Liver (tissue), 8 donors: ENCODE measurements at regions not wholly inside any gene's neighbourhood (a gene's known extent, or its start where the extent isn't known, plus 50 kb on each side); places are given as distances from the start of the nearest gene placed in this dataset.

Experiments used
- DNase-seq: peaks from one replicate; pipeline ENCODE4 v3.0.0-alpha.2; 2017; ENCODE audit warnings: low spot score
- H3K27ac ChIP-seq, 2 donors: one replicate each; pipeline ENCODE4 v1.7.0; 2013; ENCODE audit warnings: inconsistent platforms in 2 of 2, low read length in 2 of 2, control low read depth in 1 of 2, low read depth in 1 of 2, mild to moderate bottlenecking in 1 of 2
- H3K27me3 ChIP-seq, 4 donors: one replicate each; pipeline versions ENCODE4 v1.6.1 to v1.7.0; 2013; ENCODE audit warnings: low read length in 3 of 4, inconsistent platforms in 1 of 4, mild to moderate bottlenecking in 1 of 4, moderate library complexity in 1 of 4; ENCODE audit not compliant: control insufficient read depth in 4 of 4, insufficient read depth in 4 of 4
- H3K36me3 ChIP-seq, 4 donors: one replicate each; pipeline versions ENCODE4 v1.6.1 to v1.7.0; 2013; ENCODE audit warnings: low read length in 3 of 4, mild to moderate bottlenecking in 3 of 4, low read depth in 1 of 4, moderate library complexity in 1 of 4; ENCODE audit not compliant: control insufficient read depth in 4 of 4, insufficient read depth in 3 of 4
- H3K4me1 ChIP-seq, 4 donors: one replicate each; pipeline versions ENCODE4 v1.6.1 to v1.7.0; 2013; ENCODE audit warnings: low read length in 3 of 4, mild to moderate bottlenecking in 3 of 4, moderate library complexity in 1 of 4; ENCODE audit not compliant: control insufficient read depth in 4 of 4, insufficient read depth in 4 of 4
- H3K4me3 ChIP-seq, 3 donors: one replicate each; pipeline versions ENCODE4 v1.6.1 to v1.7.0; 2013; ENCODE audit warnings: low read length in 3 of 3, control low read depth in 1 of 3, low read depth in 1 of 3, mild to moderate bottlenecking in 1 of 3
- H3K9ac ChIP-seq, 2 donors: one replicate each; pipeline ENCODE4 v1.7.0; 2013; ENCODE audit warnings: low read length in 2 of 2, mild to moderate bottlenecking in 2 of 2, moderate library complexity in 2 of 2, control low read depth in 1 of 2, low read depth in 1 of 2
- H3K9me3 ChIP-seq, 4 donors: one replicate each; pipeline versions ENCODE4 v1.6.1 to v1.7.0; 2013; ENCODE audit warnings: low read length in 3 of 4; ENCODE audit not compliant: control insufficient read depth in 4 of 4
- ATF3 ChIP-seq: IDR thresholded peaks from 2 replicates; pipeline ENCODE4 v1.6.1; 2016; ENCODE audit warnings: antibody characterized with exemption
- CTCF ChIP-seq: fragments of 150-350 bp; IDR thresholded peaks from 2 replicates; pipeline ENCODE4 v1.5.1; 2017; ENCODE audit warnings: improper control_type of control experiment, low read depth, low read length; ENCODE audit not compliant: missing input control
- EGR1 ChIP-seq, 2 donors: IDR thresholded peaks; 2 replicates each; pipeline ENCODE4 v1.6.1; 2016 to 2018; ENCODE audit warnings: antibody characterized with exemption in 2 of 2, low read depth in 2 of 2
- FOXA1 ChIP-seq: IDR thresholded peaks from 2 replicates; pipeline ENCODE4 v1.6.1; 2016; ENCODE audit warnings: antibody characterized with exemption
- FOXA2 ChIP-seq: IDR thresholded peaks from 2 replicates; pipeline ENCODE4 v1.6.1; 2016; ENCODE audit warnings: antibody characterized with exemption
- GABPA ChIP-seq, 2 donors: IDR thresholded peaks in 1 of 2; conservative IDR thresholded peaks in 1 of 2; 2 replicates each; pipeline ENCODE4 v1.6.1; 2016; ENCODE audit warnings: antibody characterized with exemption in 2 of 2, mild to moderate bottlenecking in 1 of 2, moderate library complexity in 1 of 2
- HNF4A ChIP-seq, 2 donors: conservative IDR thresholded peaks; 2 replicates each; pipeline ENCODE4 v1.6.1; 2016; ENCODE audit warnings: antibody characterized with exemption in 2 of 2, mild to moderate bottlenecking in 2 of 2
- HNF4G ChIP-seq: IDR thresholded peaks from 2 replicates; pipeline ENCODE4 v1.6.1; 2016; ENCODE audit warnings: antibody characterized with exemption
- JUND ChIP-seq, 2 donors: IDR thresholded peaks; 2 replicates each; pipeline ENCODE4 v1.6.1; 2016; ENCODE audit warnings: antibody characterized with exemption in 2 of 2
- MAX ChIP-seq: IDR thresholded peaks from 2 replicates; pipeline ENCODE4 v1.6.1; 2016; ENCODE audit warnings: antibody characterized with exemption
- NR2F2 ChIP-seq: IDR thresholded peaks from 2 replicates; pipeline ENCODE4 v1.6.1; 2016; ENCODE audit warnings: antibody characterized with exemption
- RAD21 ChIP-seq, 2 donors: IDR thresholded peaks; 2 replicates each; pipeline ENCODE4 v1.6.1; 2016; ENCODE audit warnings: antibody characterized with exemption in 2 of 2, mild to moderate bottlenecking in 2 of 2
- REST ChIP-seq: IDR thresholded peaks from 2 replicates; pipeline ENCODE4 v1.6.1; 2016; ENCODE audit warnings: antibody characterized with exemption, mild to moderate bottlenecking
- RXRA ChIP-seq, 2 donors: IDR thresholded peaks; 2 replicates each; pipeline ENCODE4 v1.6.1; 2017 to 2018; ENCODE audit warnings: antibody characterized with exemption in 2 of 2, mild to moderate bottlenecking in 1 of 2
- SP1 ChIP-seq: IDR thresholded peaks from 2 replicates; pipeline ENCODE4 v1.6.1; 2018; ENCODE audit warnings: antibody characterized with exemption, mild to moderate bottlenecking
- TAF1 ChIP-seq: conservative IDR thresholded peaks from 2 replicates; pipeline ENCODE4 v1.6.1; 2016; ENCODE audit warnings: antibody characterized with exemption, mild to moderate bottlenecking
- YY1 ChIP-seq: IDR thresholded peaks from 2 replicates; pipeline ENCODE4 v1.6.1; 2016; ENCODE audit warnings: antibody characterized with exemption, mild to moderate bottlenecking
- WGBS: extraction: QIAGEN DNeasy Blood & Tissue Kit; methylation state at CpG from one replicate; pipeline ENCODE4 v1.1.7; 2013; 5-methylcytosine and 5-hydroxymethylcytosine counted together
- TF ChIP-seq, protein P1 (sequence below): IDR thresholded peaks from 2 replicates; pipeline ENCODE4 v1.6.1; 2016; ENCODE audit warnings: antibody characterized with exemption
- donor health status: healthy.
- donor health status: healthy.
- donor health status: healthy.
- donor health status: healthy.
- donor health status: healthy.

- Histone ChIP-seq H3K9ac (no peak overlapping the region), H3K27me3 (no peaks in the 10 kb centered on the region), H3K27ac (no peak overlapping the region), H3K4me3 (no peak overlapping the region), H3K36me3 (no peaks in the 10 kb centered on the region), H3K9me3 (peaks cover 0 to 3% (median under 1%) of the 10 kb centered on the region in 4 donors), H3K4me1 (peaks cover 0 to 3% (median 0%) of the 10 kb centered on the region in 4 donors)
- 63% methylated on average over 3 of the region's 3 CpGs for whole genome bisulfite sequencing
- no peak for DNase-seq
- TF ChIP-seq FOXA1: no peak
- TF ChIP-seq, protein P1, sequence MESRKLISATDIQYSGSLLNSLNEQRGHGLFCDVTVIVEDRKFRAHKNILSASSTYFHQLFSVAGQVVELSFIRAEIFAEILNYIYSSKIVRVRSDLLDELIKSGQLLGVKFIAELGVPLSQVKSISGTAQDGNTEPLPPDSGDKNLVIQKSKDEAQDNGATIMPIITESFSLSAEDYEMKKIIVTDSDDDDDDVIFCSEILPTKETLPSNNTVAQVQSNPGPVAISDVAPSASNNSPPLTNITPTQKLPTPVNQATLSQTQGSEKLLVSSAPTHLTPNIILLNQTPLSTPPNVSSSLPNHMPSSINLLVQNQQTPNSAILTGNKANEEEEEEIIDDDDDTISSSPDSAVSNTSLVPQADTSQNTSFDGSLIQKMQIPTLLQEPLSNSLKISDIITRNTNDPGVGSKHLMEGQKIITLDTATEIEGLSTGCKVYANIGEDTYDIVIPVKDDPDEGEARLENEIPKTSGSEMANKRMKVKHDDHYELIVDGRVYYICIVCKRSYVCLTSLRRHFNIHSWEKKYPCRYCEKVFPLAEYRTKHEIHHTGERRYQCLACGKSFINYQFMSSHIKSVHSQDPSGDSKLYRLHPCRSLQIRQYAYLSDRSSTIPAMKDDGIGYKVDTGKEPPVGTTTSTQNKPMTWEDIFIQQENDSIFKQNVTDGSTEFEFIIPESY: no peak
- TF ChIP-seq SP1: no peak
- TF ChIP-seq TAF1: no peak
- TF ChIP-seq CTCF: no peak
- TF ChIP-seq HNF4G: no peak
- TF ChIP-seq ATF3: no peak
Measured at GRCh38 chr5:54667136-54667535, 149.6 kb downstream of the SNX18 start.

- peaks cover 0 to 3% (median 0%) of the 10 kb centered on the region in 4 donors for H3K9me3 ChIP-seq
- no peaks in the 10 kb centered on the region for H3K27me3 ChIP-seq
- TF ChIP-seq JUND (IDR thresholded peaks at IDR 0.05) (no peak), HNF4G (no peak), FOXA1 (no peak), ATF3 (no peak), FOXA2 (no peak), GABPA (IDR thresholded peaks at IDR 0.05 in 1 of 2, conservative IDR thresholded peaks at IDR 0.05 in 1 of 2) (no peak), MAX (peak; percentile 20), CTCF (no peak), NR2F2 (no peak), RXRA (IDR thresholded peaks at IDR 0.05) (peak in 1 of 2 donors; percentile 37), RAD21 (IDR thresholded peaks at IDR 0.05) (peak; percentile 41 to 68), YY1 (peak; percentile 63), EGR1 (IDR thresholded peaks at IDR 0.05; ENCODE audit: low read depth in 2 of 2) (peak in 1 of 2 donors; percentile 24), TAF1 (no peak), HNF4A (conservative IDR thresholded peaks at IDR 0.05) (peak; percentile 8 to 26), REST (no peak), SP1 (peak; percentile 24)
- TF ChIP-seq, protein P1: no peak
- no peak overlapping the region for H3K4me3 ChIP-seq
- DNase-seq: no peak
- no peak overlapping the region for H3K9ac ChIP-seq
- no peak overlapping the region for H3K27ac ChIP-seq
- no peaks in the 10 kb centered on the region for H3K36me3 ChIP-seq
- peaks cover 0 to 3% (median 0%) of the 10 kb centered on the region in 4 donors for H3K4me1 ChIP-seq
- WGBS: 38% methylated on average over 5 of the region's 5 CpGs
Measured at GRCh38 chr5:54663866-54664265, 146.3 kb downstream of the SNX18 start.
